ENCODE measurements at regions not wholly inside any gene's neighbourhood (a gene's known extent, or its start where the extent isn't known, plus 50 kb on each side); places are given as distances from the start of the nearest gene placed in this dataset.

DNA sequence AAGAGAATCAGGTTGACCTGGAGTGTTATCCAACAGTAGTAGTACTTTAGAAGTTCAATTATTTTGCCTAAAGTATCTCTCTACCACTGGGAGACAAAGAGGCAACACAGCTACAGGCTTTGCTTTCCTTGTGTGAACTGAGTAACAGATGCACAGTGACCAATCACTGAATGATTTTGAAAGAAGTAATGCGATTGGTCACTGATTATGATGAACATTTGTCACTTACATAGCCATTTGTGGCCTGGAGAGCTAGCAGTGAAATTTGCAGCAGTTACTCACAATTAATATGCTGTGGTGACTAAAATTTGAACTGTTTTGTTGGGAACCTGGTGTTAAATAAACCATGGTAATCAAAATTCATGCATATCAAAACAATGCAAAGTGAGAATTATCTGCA is 508.7 kb upstream of the DIPK2B start:
- DNase-seq (ENCODE audit: low spot score) (no peak), ATAC-seq (no peak)
- intact Hi-C loops (cut with DNase I): no loop called here

DNA sequence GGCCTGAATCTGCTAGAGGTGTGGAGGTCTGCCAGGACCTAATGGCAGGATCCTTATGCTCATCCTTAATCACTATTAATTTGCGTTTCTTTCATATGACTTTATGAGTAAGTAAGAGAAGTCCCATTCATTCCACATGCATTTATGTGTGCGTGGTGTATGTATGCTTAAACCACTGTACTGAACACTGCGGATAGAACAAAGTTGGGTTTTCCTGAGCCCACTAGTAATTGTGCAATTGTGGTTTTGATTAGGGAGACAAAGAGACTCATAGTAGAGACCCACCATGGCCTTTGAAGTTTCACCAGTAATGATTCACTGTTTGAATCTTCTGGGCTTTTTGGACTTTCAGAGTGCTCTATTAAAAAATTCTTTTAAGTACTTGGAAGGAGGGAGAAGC is 498.5 kb upstream of the DIPK2B start:
- DNase-seq (ENCODE audit: low spot score) (no peak), ATAC-seq (no peak)
- intact Hi-C loops (cut with DNase I): no loop called here

DNA sequence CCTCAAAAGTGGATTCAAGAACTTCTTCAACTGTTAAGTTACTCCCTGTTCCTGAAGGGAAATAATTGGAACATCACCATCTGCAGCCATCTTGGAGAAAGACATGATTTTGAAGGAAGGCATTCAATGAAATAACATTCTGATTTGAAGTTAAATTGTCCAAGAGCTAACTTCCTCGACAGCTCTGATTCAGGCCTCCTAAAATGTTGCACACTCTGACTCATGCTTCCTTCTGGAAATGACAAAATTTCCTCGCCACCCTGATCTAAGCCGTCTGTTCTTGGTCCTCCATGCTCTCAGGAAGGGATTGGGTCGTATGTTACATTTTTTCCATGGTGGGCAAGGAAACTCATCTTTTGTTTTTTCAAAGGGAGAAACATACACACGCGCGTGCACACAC is 496.9 kb upstream of the DIPK2B start:
- intact Hi-C loops (cut with DNase I): no loop called here
- ATAC-seq (no peak), DNase-seq (ENCODE audit: low spot score) (no peak)

DNA sequence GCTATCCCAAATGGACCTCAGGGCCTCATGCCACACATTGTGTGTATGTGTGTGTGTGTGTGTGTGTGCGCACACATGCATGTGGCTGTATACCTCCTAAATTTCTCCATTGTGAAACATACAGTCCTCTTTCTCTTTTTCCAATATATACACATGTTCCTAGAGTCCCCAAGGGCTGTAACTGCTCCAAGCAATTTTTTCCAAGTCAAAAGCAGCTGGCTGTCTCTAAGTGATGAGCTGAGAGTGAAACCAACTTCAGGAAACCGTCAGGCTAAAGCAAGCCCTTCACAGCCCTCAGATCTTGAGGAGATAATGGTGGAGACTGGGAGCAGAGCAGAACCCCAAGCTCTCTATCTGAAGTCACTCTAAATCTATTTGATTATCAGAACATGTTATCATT is 496.1 kb upstream of the DIPK2B start:
- DNase-seq (ENCODE audit: low spot score) (no peak), ATAC-seq (no peak)
- intact Hi-C loops (cut with DNase I): no loop called here

DNA sequence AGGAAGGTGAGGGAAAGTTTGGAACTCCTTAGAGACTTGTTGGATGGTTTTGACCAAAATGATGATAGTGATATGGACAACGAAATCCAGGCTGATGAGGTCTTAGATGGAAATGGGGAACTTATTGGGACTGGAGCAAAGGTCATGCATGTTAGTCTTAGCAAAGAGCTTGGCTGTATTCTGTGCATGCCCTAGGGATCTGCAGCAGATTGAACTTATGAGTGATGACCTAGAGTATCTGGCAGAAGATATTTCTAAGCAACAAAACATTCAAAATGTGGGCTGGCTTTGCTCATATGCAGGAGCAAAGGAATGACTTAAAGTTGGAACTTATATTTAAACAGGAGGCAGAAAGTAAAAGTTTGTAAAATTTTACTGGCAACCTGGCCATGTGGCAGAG is 489.3 kb upstream of the DIPK2B start:
- intact Hi-C loops (cut with DNase I): no loop called here
- ATAC-seq (no peak), DNase-seq (ENCODE audit: low spot score) (no peak)

DNA sequence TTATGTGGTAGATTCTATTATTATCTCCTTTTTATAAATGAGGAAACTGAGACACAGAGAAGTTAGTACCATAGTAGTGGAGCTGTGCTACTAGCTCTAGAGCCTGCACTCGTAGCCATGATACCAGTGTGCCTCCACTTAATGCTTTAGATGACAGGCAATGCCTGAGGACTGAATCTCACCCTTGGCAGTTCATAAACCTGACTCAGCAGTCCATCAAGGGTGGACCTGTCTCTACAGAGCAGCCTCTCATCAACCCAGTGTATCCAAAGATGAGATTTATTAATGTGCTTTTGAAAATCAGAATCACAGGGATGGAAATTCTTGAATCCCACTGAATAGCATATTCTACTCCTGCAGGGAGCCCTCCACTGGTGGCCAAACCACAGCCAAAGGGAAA is 483.2 kb upstream of the DIPK2B start:
- intact Hi-C loops (cut with DNase I): no loop called here
- DNase-seq (ENCODE audit: low spot score) (no peak), ATAC-seq (no peak)

DNA sequence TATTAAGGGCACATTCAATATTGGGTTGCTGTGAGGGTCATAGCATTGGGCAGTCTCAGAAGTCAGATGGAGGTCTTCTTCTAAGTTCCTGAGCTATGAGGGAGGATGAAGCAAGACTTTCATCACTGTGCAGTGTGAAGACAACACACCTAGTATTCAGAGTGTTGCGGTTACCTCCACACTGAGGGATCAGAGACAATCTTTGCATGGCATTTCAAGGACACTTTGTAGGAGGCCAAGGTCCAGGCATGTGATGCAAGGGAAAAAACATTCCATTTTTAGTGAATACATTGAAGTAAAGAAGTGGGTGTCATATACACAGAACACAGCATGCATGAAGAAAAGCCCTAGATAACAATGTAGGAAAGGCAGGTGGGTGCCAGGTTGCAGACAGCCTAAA is 481.2 kb upstream of the DIPK2B start:
- DNase-seq (ENCODE audit: low spot score) (no peak), ATAC-seq (no peak)
- intact Hi-C loops (cut with DNase I): no loop called here

DNA sequence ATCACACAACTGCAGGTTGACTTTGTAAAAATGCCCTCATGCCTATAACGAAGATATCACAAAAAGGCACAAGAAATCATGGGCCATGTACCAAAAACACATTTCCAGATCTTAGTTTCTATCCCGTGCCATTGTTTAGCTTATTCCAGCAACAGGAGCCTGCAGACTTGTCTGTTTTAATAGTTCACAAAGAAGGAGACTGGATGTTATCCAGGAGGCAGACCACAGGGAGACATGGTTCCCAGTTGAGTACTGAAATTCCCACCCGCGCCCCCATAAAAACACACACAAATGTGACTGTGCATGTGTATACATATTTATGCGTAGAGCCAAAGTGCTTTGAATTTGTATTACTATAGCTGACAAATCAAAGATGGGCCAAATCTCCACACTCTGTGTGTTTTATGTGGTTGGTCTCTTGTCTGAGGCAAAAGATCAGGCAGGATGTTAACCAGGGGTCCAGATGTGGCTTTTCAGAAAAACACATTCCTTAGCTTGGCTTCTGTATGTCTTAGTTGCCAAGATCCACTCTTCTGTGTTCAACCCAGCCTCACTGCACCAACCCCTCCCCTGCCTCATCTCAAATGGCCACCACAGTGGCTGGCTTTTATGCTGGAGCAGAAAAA is 469.2 kb upstream of the DIPK2B start:
- intact Hi-C loops (cut with DNase I): loop anchor here (10.0 kb wide), 1 partner anchor 55 kb away; no protein-coding TSS in a partner anchor
- DNase-seq (ENCODE audit: low spot score) (no peak), ATAC-seq (no peak)

DNA sequence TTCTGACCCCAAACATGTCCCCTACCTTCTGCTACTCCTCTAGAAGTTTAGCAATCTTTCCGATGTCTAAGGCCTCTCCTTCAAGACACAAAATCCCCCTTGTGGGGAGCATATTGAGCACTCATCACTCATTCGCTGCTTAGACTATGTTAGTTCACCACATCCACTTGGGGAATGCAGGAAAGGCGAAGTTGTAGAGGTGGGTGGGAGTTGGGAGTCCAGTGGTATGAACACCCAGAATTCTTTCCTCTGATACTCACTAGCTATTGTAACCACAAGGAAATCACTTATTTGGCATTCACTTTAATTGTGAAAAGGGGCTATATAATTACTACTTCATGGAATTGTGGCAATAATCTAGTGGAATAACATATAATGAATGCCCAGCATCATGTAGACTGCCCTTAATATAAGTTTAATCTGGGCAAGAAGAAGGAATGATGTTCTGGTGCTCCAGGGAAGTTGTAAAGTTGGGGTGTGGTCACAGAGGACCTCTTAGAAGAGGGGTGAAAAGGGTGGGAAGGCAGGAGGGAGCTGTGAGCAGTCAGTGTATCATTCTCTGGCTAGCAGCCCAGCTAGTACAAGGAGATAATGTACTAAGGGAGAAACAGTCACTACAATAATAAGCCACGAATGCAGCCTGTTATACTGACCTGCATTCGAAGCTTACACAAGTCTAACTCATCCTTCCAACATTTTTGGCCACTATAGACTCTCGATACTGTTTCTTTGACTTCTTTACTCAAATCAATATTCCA is 468.2 kb upstream of the DIPK2B start:
- intact Hi-C loops (cut with DNase I): no loop called here
- ATAC-seq: no peak

DNA sequence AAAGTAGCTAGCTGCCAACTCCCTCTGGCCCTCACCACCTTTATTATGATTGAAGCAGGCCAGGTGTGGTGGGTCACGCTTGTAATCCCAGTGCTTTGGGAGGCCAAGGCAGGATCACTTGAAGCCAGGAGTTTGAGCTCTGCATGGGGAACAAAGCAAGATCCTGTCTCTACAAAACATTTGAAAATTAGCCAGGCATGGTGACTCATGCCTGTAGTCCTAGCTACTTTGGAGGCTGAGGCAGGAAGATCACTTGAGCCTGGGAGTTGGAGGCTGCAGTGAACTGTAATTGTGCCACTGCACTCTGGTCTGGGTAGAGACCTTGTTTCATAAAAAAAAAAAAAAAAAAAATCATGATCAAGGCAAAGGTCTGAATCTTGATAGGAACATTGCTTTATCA is 467.0 kb upstream of the DIPK2B start:
- DNase-seq (ENCODE audit: low spot score): no peak
- ATAC-seq: no peak
- intact Hi-C loops (cut with DNase I): no loop called here

More for the DNA sequence above, 468.2 kb upstream of the DIPK2B start:
- no peak for DNase-seq (ENCODE audit: low spot score)

DNA sequence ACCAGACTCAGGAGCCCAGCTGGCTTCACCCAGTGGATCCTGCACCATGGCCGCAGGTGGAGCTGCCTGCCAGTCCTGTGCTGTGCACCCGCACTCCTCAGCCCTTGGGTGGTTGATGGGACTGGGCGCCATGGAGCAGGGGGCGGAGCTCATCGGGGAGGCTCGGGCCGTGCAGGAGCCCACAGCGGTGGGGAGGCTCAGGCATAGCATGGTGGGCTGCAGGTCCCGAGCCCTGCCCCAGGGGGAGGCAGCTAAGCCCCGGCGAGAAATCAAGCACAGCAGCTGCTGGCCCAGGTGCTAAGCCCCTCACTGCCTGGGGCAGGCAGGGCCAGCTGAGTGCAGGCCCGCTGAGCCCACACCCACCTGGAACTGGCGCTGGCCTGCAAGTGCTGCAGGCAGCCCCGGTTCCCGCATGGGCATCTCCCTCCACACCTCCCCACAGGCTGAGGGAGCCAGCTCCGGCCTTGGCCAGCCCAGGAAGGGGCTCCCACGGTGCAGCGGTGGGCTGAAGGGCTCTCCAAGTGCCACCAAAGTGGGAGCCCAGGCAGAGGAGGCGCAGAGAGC is 464.1 kb upstream of the DIPK2B start:
- ATAC-seq (no peak), DNase-seq (ENCODE audit: low spot score) (no peak)
- intact Hi-C loops (cut with DNase I): no loop called here

DNA sequence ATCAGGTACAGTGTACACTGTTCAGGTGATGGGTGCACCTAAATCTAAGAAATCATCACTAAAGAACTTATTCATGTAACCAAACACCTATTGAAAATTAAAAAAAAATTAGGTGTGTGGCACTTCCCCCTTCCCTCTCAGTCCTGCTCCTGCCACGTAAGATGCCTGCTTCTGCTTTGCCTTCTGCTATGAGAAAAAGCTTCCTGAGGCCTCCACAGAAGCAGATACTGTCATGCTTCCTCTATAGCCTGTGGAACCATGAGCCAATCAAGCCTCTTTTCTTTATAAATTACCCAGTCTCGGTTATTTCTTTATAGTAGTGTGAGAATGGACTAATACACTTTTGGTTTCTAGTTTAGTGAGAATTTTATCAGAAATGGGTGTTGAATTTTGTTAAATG is 459.8 kb upstream of the DIPK2B start:
- intact Hi-C loops (cut with DNase I): no loop called here
- ATAC-seq: no peak
- DNase-seq (ENCODE audit: low spot score): no peak

DNA sequence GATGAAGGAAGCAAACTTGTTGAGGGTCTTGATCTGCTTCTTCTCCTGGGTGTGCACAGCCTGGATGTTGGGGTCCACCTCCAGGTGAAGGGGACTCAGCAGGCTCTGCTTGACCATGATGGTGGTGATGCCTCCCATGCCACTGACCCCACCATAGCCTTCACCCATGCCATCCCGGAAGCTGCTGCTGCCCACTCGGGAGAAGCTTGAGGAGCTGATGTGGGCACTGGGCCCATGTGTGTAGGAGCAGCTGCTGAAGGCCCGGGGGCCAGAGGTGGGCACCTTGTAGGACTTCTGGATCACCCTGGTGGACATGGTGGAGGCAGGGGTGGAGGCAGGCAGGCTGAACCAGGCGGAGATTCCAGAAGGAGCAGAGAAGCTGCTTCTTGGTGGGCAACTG is 432.7 kb upstream of the DIPK2B start:
- no peak for ATAC-seq
- intact Hi-C loops (cut with DNase I): no loop called here
- no peak for DNase-seq (ENCODE audit: low spot score)

DNA sequence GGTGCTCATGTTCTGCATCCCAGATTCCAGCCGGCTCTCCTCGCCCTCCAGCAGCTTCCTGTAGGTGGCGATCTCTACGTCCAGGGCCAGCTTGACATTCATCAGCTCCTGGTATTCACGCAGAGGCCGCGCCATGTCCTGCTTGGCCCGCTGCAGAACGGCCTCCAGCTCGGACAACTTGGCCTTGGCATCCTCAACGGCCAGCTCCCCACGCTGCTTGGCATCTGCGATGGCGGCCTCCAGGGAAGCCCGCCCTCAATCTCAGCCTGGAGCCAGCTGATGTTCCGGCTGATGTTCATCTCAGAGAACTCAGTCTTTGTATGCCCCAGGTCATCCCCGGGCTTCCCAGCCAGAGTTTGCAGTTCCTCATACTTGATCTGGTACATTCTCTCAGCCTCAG is 431.8 kb upstream of the DIPK2B start:
- DNase-seq (ENCODE audit: low spot score): no peak
- intact Hi-C loops (cut with DNase I): no loop called here
- ATAC-seq: no peak

DNA sequence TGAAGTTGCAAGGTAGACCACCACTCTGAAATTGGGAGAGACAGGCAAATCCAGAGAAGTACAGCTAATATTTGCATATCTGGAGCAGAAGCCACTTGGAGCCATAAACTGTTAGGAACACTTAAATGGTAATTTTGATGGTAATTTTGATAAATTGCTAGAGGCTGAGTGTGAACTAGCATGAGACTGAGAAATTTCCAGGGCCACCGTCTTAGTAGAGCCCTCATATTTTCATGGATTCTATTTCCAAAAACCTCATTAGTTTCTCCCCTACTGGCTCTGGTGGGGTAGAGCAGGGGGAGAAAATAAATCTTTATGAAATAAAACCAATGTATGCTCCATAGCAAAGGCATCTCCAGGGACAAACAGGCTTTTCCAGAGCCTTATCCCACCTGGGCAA is 429.4 kb upstream of the DIPK2B start:
- ATAC-seq (no peak), DNase-seq (ENCODE audit: low spot score) (no peak)
- intact Hi-C loops (cut with DNase I): no loop called here

DNA sequence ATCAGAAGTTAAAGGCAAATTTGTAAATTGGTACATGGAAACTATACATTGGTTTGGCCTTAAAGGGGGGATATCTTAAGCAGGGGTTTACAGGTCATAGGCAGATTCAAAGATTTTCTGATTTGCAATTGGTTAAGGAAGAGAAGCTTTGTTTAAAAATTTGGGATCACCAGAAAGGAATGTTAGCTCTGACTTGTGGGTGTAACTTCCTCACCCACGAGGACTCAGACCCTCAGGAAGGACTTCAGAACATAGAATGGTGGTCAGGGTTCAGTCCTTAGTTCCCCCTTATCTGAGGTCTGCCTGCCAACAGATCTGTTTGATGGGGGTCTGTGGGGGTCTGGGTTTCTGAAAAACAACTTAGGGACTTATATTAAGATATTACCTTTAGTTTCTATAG is 427.4 kb upstream of the DIPK2B start:
- no peak for ATAC-seq
- DNase-seq (ENCODE audit: low spot score): no peak
- intact Hi-C loops (cut with DNase I): no loop called here

DNA sequence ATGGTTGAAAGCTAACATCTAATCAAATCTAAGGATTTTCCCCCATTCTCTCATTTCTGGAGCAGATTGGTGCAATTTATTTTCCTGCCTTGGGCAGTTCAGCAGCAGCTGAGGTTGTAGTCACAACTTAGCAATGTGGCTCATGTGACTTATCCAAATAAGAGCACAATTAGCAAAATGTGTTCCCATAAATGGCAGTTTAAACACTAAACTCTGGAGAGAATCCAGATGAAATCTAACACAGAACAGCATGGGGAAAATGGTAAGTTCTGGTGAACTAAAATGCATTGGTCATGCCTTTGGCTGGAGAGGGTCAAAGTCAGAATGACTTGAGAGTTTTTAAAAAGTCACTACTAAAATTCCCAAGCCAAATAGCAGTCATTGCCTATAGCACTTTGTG is 422.6 kb upstream of the DIPK2B start:
- intact Hi-C loops (cut with DNase I): no loop called here
- no peak for DNase-seq (ENCODE audit: low spot score)

DNA sequence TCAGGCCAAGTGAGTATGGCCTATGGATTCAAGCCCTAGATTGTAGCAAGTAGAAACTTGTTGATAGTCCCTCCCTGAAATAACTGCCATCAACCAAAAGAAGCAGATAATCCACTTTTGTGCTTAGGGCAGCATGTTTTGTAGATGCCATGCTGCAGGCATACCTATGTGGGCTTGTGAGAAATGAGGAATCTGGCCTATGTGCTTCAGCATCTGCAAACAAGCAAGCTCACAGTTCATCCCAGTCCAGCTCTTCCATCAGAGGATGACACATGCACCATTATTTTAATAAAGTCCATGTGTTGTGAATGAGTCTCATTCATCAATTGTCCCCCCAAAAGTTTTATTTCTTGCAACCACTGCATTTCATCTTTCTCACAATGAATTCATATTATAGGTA is 421.9 kb upstream of the DIPK2B start:
- intact Hi-C loops (cut with DNase I): no loop called here
- no peak for DNase-seq (ENCODE audit: low spot score)

More for the DNA sequence above, 422.6 kb upstream of the DIPK2B start:
- peak; percentile 62 for ATAC-seq

DNA sequence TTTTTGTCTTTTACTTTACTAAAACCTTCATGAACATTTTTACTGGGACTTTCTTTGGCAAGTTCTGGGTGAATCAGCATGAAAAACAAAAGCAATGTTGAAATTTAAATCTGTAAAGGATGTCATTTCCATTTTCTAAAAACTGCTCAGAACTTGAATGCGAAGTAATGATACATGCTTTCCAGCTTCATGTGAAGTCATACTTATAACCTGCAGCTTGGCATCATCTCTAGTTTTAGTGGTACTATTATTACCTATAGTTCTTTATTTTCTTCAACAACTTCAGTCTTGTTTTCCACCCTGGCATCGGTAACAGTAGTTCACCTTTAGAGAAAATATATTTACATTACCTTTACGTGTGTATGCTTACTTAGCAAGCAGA is 421.4 kb upstream of the DIPK2B start:
- intact Hi-C loops (cut with DNase I): no loop called here
- DNase-seq (ENCODE audit: low spot score): no peak
- no peak for ATAC-seq

More for the DNA sequence above, 421.9 kb upstream of the DIPK2B start:
- ATAC-seq: no peak

DNA sequence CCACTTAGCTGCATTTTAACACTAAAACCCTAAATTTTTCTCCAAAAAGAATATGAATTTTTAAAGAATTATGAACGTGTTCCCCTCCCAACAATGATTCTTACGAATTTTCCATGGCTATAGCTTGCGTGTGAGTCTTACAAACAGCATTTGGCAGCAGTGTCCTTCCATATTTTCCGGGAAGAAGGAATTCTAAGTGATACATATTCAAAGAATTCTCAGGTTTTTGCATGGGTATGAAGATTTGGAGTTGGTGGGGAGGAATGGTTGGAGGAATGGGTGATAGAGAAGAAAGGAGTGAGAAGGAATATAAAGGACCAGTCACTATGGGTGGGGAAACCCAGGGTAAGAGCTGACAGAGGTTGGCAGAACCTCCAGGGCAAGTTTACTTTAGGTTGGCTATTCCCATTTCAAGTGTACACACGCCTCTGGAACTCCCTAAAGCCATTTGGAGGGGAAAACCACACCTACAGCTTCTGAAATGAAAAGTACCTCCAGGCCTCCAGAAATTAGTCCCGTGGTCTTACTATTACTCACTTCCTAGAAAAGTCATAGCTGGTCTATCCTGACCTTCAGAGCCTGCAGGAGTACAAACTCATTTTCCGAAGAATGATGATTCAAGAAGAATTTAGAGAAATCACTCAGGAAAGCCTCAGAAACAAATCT is 420.8 kb upstream of the DIPK2B start:
- ATAC-seq: no peak
- intact Hi-C loops (cut with DNase I): no loop called here
- DNase-seq (ENCODE audit: low spot score): no peak

All from sciatic nerve (tissue), 2 donors.